HL-60/S4 treated with retinoic acid at 250 ng/mL for 4 days and 3 days (cell line): ENCODE measurements at regions not wholly inside any gene's neighbourhood (a gene's known extent, or its start where the extent isn't known, plus 50 kb on each side); places are given as distances from the start of the nearest gene placed in this dataset.
"Not testable (repeated sequence)": the region's sequence is repeated elsewhere in the genome, so short reads cannot be mapped to it uniquely, and the experiment has no call there.

Experiments
- in situ Hi-C: fragments of 300-500 bp; cut with MboI; formaldehyde crosslinking; loops from 2 replicates; pipeline ENCODE4 v1.7.0; 2022; ENCODE audit warnings: low sequenced_read_pairs

DNA sequence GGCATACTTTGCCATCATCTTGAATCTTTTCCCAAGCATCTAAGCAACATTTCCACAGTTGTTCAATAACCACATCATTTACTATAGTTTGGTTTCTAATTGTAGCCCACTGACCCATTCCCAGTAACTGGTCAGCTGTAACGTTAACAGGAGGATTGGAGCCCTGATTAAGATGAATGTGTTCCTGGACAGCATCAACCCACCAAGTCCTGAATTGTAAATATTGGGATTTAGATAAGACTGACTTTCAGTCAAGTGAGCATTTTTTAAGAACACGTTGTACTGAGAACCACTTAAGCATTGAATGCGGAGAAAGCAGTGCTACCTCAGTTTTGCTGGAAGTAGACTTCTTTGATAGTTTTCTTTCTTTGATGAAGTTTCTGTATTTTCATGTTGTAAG lies 53.3 kb upstream of the ARL4D start:
- in situ Hi-C loops: not testable (repeated sequence)

DNA sequence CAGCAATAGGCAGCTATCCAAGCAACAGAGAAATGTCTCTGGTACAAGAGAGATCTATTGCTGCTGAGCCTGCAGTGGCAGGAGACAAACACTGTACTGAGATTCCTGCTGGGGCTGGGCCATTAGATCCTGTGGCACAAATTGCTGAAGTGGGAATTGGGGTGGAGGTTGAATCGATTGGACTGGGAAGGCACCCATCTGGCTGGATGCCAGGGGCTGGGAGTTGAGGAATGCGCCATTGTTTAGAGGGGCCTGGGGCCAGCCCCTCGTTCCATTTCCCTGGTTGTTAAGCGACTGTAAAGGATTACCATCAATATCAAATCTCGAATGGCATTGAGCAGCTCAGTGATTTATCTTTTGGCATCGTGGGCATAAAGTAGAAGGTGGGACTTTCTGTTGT lies 54.1 kb upstream of the ARL4D start:
- in situ Hi-C loops: no loop called here

DNA sequence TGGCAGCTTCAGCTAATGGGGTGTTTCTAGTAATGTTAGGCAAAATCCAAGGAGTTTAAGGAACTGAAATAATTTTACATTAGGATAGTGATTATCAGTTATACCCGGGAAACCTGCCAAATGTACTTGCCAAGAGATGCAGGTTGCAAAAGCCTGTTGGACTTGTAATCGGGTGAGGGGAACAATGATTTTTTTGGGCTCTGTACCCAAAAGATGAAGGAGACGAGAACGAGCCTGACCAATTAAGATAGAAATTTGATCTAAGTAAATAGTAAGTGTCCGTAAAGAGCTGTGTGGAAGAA lies 56.3 kb upstream of the ARL4D start:
- in situ Hi-C loops: no loop called here

DNA sequence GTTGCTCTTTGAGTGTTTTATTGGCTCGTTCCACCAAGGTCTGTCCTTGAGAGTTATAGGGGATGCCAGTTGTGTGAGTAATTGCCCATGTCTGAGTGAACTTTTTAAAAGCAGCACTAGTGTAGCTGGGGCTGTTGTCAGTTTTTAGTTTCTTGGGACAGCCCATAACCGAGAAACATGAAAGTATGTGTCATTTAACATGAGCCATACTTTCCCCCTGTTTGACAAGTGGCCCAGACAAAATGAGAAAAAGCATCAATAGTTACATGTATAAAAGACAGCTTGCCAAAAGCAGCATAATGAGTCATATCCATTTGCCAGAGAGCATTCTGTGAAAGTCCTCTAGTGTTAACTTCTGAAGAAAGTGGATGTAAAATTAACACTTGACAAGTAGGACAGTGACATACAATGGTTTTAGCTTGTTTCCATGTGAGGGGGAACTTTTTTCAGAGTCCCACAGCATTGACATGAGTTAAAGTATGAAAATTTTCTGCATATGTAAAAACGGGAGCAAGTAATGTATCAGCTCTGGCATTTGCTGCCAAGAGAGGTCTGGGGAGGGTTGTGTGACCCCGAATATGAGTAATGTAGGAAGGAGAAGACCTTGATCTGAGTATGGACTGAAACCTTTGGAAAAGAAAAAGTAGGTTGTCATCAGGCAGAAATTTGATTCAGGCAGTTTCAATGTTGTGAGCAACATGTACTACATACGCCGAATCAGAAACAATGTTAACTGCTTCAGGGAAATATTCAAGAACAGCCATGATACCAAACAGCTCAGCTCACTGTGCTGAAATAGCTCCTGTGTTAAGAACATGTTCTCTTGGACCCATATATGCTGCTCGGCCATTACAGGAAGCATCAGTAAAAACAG lies 56.8 kb upstream of the ARL4D start:
- in situ Hi-C loops: no loop called here

DNA sequence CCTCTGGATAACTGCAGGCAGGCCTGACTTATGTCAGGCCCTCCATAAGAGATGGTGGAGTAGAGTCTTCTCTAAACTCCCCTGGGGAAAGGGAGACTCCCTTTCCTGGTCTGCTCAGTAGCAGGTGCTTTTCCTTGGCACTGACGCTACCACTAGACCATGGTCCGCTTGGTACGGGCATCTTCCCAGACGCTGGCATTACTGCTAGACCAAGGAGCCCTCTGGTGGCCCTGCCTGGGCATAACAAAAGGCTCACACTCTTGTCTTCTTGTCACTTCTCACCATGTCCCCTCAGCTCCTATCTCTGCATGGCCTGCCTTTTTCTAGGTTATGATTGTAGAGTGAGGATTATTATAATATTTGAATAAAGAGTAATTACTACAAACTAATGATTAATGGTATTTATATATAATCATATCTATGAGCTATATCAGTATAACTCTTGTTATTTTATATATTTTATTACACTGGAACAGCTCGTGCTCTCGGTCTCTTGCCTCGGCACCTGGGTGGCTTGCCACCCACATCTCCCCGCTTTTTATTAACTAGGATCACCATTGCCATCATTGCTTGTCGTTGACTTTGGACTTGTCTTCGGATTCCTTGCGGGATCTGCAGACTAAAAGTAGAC lies 59.8 kb upstream of the ARL4D start:
- in situ Hi-C loops: no loop called here

DNA sequence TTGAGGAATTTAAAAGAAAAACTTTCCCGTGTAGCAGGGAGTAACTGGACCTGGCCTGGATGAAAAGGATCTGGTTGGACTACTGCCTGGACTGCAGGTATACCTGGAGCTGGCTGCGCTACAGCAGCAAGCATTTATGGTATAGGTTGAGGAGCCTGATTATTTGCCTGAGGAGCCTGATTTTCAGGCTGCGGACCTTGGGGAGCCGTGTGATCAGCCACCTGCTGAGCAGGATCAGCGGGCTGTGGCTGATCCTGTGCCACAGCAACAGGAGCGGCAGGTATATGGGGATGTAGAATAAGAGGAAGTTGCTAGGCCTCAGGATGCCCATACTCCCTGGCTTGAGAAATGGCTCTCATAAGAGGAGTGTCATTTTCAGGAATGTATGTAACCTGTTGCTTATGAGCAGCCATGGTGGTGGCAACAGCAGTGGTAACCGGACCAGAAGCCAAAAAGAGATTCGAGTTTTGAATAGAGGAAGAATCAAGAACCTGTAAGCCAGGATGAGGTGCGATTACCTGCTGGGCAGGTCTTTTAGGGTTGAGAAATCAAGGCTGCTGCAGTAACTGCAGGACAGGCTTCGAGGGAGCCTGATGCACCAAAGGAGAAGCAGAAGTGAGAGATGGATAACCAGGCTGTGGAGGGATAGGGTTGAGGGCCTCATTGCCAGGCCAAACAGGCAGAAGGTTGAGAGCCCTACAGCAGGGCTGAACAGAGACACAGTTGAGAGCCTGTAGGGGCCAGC lies 60.9 kb upstream of the ARL4D start:
- in situ Hi-C loops: no loop called here

DNA sequence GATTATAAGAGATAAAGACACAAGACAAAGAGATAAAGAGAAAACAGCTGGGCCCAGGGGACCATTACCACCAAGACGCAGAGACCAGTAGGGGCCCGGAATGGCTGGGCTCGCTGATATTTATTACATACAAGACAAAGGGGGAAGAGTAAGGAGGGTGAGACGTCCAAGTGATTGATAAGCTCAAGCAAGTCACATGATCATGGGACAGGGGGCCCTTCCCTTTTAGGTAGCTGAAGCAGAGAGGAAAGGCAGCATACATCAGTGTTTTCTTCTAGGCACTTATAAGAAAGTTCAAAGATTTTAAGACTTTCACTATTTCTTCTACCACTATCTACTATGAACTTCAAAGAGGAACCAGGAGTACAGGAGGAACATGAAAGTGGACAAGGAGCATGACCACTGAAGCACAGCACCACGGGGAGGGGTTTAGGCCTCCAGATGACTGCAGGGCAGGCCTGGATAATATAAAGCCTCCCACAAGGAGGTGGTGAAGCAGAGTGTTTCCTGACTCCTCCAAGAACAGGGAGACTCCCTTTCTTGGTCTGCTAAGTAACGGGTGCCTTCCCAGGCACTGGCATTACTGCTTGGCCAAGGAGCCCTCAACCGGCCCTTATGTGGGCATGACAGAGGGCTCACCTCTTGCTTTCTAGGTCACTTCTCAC lies 63.9 kb upstream of the ARL4D start:
- in situ Hi-C loops: no loop called here

DNA sequence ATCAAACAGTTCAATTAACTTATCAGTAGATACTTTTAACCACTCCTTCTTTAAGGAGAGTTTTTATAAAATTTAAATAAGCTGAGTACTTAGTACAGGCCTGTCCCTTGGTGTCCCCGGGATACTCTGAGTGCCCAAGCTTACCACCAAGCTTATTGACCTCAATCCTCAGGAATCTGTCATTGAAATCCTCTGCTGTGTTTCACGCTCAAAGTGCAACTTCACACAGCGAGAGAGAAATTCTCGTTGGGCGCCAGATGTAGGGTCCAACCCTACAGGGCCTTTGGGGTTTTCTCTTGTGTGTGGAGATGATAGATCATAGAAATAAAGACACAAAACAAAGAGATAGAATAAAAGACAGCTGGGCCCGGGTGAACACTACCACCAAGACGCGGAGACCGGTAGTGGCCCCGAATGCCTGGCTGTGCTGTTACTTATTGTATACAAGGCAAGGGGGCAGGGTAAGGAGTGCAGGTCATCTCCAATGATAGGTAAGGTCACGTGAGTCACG lies 65.3 kb upstream of the ARL4D start:
- in situ Hi-C loops: no loop called here

DNA sequence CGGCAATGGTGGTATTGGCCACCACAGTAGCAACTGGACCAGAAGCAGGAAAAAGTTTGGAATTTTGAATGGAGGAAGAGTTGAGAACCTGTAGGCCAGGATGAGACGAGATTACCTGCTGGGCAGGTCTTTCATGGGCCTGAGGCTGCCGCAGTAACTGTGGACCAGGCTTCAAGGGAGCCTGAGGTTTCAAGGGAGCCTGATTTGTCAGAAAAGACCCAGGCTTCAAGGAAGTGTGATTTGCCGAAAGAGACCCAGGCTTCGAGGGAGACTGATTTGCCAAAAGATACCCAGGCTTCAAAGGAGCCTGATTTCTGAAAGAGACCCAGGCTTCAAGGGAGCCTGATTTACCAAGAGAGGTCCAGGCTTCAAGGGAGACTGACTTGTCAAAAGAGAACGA lies 66.6 kb upstream of the ARL4D start:
- in situ Hi-C loops: no loop called here

DNA sequence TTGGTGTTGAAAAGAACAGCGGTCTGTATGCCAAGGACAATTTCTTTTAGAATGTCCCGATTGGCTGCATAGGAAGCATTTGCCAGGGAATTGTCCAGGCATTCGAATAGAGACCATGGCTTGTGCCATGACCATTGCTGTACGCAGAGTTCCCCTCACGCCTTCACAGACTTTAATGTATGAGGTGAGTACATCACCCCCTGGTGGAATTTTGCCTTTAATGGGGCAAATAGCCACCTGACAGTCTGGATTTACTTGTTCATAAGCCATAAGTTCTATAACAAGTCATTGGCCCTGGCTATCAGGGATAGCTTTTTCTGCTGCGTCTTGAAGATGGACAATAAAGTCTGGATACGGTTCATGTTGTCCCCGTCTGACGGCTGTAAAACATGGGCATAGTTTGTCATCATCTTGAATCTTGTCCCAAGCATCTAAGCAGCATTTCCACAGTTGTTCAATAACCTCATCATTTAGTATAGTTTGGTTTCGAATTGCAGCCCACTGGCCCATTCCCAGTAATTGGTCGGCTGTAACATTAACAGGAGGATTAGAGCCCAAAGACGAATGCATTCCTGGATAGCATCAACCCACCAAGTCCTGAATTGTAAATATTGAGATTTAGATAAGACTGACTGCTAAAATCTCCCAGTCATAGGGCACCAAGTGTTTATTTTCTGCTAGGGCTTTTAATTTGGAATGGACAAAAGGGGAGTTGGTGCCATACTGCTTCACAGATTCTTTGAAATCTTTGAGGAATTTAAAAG lies 67.7 kb upstream of the ARL4D start:
- in situ Hi-C loops: no loop called here

DNA sequence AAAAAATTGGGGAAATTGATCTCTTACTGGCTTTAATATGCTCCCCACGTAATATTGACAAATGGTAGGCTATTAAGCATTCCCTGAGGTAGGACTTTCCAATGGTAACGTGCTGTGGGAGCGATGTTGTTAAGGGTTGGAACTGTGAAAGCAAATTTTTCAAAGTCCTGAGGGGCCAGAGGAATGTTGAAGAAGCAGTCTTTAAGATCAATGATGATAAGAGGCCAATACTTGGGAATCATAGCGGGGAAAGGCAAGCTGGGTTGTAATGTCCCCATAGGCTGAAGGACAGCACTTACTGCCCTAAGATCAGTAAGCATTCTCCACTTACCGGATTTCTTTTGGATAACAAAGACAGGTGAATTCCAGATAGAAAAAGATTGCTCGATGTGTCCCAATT lies 69.6 kb upstream of the ARL4D start:
- in situ Hi-C loops: no loop called here

DNA sequence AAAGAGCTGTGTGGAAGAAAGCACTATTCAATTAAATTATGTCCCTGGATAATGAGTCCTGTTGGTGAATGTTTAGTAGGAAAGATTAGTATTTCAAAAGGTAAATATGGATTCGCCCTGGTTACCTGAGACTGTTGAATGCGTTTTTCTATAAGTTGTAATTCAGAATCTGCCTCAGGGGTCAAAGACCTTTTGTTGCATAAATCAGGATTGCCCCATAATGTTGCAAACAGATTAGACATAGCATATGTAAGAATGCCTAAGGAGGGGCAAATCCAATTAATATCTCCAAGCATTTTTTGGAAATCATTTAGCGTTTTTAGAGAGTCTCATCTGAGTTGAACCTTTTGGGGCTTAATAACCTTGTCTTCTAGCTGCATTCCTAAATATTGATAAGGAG lies 70.1 kb upstream of the ARL4D start:
- in situ Hi-C loops: no loop called here

DNA sequence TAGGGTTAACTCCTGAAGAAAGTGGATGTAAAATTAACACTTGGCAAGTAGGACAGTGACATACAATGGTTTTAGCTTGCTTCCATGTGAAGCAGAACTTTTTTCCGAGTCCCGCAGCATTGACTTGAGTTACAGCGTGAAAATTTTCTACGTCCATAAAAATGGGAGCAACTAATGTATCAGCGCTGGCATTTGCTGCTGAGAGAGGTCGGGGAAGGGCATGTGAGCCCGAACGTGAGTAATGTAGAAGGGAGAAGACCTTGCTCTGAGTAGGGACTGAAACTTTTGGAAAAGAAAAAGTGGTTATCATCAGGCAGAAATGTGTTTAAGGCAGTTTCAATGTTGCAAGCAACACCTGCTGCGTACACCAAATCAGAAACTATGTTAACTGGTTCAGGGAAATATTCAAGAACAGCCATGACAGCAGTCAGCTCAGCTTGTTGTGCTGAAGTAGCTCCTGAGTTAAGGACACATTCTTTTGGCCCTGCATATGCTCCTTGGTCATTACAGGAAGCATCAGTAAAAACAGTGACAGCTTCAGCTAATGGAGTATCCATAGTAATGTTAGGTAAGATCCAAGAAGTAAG lies 70.9 kb upstream of the ARL4D start:
- in situ Hi-C loops: no loop called here

DNA sequence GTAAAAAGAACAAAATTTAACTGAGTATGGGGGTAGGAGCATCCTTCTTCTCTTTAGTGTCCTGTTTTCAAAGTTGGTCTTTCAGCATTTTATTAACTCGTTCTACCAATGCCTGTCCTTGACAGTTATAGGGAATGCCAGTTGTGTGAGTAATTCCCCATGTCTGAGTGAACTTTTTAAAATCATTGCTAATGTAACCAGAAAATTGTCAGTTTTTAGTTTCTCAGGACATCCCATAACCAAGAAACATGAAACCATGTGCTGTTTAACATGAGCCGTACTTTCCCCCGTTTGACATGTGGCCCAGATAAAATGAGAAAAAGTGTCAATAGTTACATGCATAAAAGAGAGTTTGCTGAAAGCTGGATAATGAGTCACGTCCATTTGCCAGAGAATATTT lies 71.4 kb upstream of the ARL4D start:
- in situ Hi-C loops: no loop called here

DNA sequence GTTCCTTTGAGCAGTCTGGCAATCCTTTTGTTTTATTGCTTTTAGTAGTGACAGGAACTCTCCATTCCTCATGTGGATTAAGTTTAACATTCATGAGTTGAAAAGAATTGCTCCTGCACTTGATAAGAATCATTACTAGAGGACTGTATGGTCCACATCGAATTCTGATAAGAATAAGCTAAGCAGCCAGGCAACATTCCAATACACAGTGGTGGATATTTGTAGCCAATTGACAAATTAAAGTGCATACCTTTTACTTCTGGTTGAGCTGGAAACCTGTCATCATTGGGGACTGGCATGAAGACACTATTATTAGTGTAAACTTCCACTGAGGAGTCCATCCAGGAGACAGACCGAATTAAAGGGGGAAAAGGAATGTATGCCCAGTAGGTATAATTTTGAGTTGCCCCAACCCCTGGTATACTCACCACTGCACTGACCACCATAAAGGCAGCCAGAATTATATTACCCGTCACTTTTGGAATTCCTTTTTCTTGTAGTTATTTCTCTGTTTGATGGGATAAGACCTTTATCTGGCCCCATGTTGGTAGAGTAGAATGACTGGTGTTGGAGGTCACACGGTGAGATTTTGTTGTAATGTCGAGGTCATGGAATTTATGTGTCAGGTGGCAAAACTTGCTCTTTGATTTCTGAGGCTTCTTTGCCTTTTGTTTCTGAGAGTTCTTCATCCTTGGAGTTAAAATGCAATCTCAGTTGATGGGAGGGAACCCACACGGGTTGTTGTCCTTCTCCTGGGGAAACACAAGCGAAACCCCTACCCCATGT lies 72.1 kb upstream of the ARL4D start:
- in situ Hi-C loops: no loop called here

DNA sequence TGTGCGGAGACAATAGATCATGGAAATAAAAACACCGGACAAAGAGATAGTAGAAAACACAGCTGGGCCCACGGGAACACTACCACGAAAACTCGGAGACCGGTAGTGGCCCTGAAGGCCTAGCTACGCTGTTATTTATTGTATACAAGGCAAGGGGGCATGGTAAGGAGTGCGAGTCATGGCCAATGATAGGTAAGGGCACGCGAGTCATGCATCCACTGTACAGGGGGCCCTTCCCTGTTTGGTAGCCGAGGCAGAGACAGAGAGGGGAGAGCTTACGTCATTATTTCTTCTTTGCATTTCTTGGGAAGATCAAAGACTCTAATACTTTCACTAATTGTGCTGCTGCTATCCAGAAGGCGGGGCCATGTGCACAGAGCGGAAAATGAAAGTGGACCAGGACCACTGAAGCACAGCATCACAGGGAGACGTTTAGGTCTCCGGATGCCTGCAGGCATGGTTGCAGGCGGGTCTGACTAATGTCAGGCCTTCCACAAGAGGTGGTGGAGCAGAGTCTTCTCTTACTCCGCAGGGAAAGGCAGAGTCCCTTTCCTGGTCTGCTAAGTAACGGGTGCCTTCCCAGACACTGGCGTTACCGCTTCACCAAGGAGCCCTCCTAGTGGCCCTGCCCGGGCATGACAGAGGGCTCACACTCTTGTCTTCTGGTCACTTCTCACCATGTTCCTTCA lies 74.4 kb upstream of the ARL4D start:
- in situ Hi-C loops: loop anchor here (25.0 kb wide), 2 partner anchors 112 to 312 kb away; partner anchors contain the start of genes IFI35, TMEM106A and VAT1

DNA sequence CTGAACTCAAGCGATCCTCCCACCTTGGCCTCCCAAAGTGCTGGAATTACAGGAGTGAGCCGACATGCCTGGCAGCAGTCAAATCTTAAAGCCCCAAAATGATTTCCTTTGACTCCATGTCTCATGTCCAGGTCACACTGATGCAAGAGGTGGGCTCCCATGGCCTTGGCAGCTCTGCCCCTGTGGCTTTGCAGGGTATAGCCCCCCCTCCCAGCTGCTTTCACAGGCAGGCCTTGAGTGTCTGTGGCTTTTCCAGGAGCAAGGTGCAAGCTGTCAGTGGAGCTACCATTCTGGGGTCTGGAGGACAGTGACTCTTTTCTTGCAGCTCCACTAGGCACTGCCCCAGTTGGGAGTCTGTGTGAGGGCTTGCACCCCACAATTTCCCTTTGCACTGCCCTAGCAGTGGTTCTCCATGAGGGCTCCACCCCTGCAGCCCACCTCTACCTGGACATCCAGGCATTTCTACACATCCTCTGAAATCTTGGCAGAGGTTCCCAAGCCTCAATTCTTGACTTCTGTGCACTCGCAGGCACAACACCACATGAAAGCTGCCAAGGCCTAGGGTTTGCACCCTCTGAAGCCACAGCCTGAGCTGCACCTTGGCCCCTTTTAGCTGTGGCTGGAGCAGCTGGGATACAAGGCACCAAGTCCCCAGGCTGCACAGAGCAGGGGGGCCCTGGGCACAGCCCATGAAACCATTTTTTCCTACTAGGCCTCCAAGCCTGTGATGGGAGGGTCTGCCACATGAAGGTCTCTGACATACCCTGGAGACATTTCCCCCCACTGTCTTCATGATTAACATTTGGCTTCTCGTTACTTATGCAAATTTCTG lies 79.3 kb upstream of the ARL4D start:
- in situ Hi-C loops: loop anchor here (25.0 kb wide), 2 partner anchors 107 to 307 kb away; partner anchors contain the start of genes IFI35, TMEM106A and VAT1
